ENCODE measurements at regions not wholly inside any gene's neighbourhood (a gene's known extent, or its start where the extent isn't known, plus 50 kb on each side); places are given as distances from the start of the nearest gene placed in this dataset.
A peak's percentile ranks its signal among the peaks of the same experiment; 100 is the strongest.

GRCh38 chr9:6076851-6077250, 61.4 kb upstream of the RANBP6 start:
- DNase-seq (ENCODE audit: low read depth) = no peak
- H3K4me3 ChIP-seq (ENCODE audit: low read depth, low read length) = no peak overlapping the region
- TF ChIP-seq CTCF (IDR thresholded peaks at IDR 0.05; ENCODE audit: insufficient read depth, low read depth, low read length, missing control alignments) = no peak

- DNase-seq (ENCODE audit: low read depth) = no peak
- no peak overlapping the region for H3K4me3 ChIP-seq (ENCODE audit: low read depth, low read length)
- TF ChIP-seq CTCF (IDR thresholded peaks at IDR 0.05; ENCODE audit: insufficient read depth, low read depth, low read length, missing control alignments) = no peak
These were observed 58.3 kb upstream of the RANBP6 start for GRCh38 chr9:6073731-6074130.

GRCh38 chr9:6072865-6073264, 57.4 kb upstream of the RANBP6 start:
- no peak for DNase-seq (ENCODE audit: low read depth)
- H3K4me3 ChIP-seq (ENCODE audit: low read depth, low read length) = no peak overlapping the region
- no peak for TF ChIP-seq CTCF (IDR thresholded peaks at IDR 0.05; ENCODE audit: insufficient read depth, low read depth, low read length, missing control alignments)

- no peak overlapping the region for H3K4me3 ChIP-seq (ENCODE audit: low read depth, low read length)
- TF ChIP-seq CTCF (IDR thresholded peaks at IDR 0.05; ENCODE audit: insufficient read depth, low read depth, low read length, missing control alignments) = no peak
- DNase-seq (ENCODE audit: low read depth) = no peak
These were observed 57.0 kb upstream of the RANBP6 start for GRCh38 chr9:6072453-6072852.

- DNase-seq (ENCODE audit: low read depth) = peak; percentile 67
- H3K4me3 ChIP-seq (ENCODE audit: low read depth, low read length) = peak overlapping the region; percentile 38
- TF ChIP-seq CTCF (IDR thresholded peaks at IDR 0.05; ENCODE audit: insufficient read depth, low read depth, low read length, missing control alignments) = no peak
These were observed 53.6 kb upstream of the RANBP6 start for GRCh38 chr9:6068983-6069382.

- H3K4me3 ChIP-seq (ENCODE audit: low read depth, low read length) = no peak overlapping the region
- TF ChIP-seq CTCF (IDR thresholded peaks at IDR 0.05; ENCODE audit: insufficient read depth, low read depth, low read length, missing control alignments) = no peak
- no peak for DNase-seq (ENCODE audit: low read depth)
These were observed 52.0 kb upstream of the RANBP6 start for GRCh38 chr9:6067426-6067825.

All from GM12865 (cell line).